ENCODE measurements at regions not wholly inside any gene's neighbourhood (a gene's known extent, or its start where the extent isn't known, plus 50 kb on each side); places are given as distances from the start of the nearest gene placed in this dataset.
"Not testable (repeated sequence)": the region's sequence is repeated elsewhere in the genome, so short reads cannot be mapped to it uniquely, and the experiment has no call there.

GRCh38 chr2:31664949-31665724, 84.4 kb upstream of the SRD5A2 start:
- H3K27ac Mint-ChIP-seq = no peak overlapping the region
- no peaks in the 10 kb centered on the region for H3K36me3 Mint-ChIP-seq
- peaks cover 0 to 5% of the 10 kb centered on the region in 2 donors for H3K9me3 Mint-ChIP-seq
- no peak overlapping the region for H3K4me3 Mint-ChIP-seq
- no peak for DNase-seq
- ATAC-seq (replicated peaks) = no peak
- peaks cover 0 to 7% of the 10 kb centered on the region in 2 donors for H3K27me3 Mint-ChIP-seq
- H3K4me1 Mint-ChIP-seq = no peaks in the 10 kb centered on the region

- ATAC-seq (replicated peaks) = no peak
- no peaks in the 10 kb centered on the region for H3K36me3 Mint-ChIP-seq
- H3K4me3 Mint-ChIP-seq = no peak overlapping the region
- DNase-seq = no peak
- H3K9me3 Mint-ChIP-seq = peaks cover 1 to 5% of the 10 kb centered on the region in 2 donors
- no peaks in the 10 kb centered on the region for H3K4me1 Mint-ChIP-seq
- H3K27me3 Mint-ChIP-seq = peaks cover 2 to 16% of the 10 kb centered on the region in 2 donors
- H3K27ac Mint-ChIP-seq = no peak overlapping the region
Observed at GRCh38 chr2:31660812-31661335, 80.1 kb upstream of the SRD5A2 start.

GRCh38 chr2:31660165-31660564, 79.4 kb upstream of the SRD5A2 start:
- Mint-ChIP-seq H3K4me1 (no peaks in the 10 kb centered on the region), H3K27ac (no peak overlapping the region), H3K9me3 (peaks cover 1 to 5% of the 10 kb centered on the region in 2 donors), H3K36me3 (no peaks in the 10 kb centered on the region), H3K27me3 (peaks cover 0 to 16% of the 10 kb centered on the region in 2 donors), H3K4me3 (no peak overlapping the region)
- ATAC-seq (replicated peaks) (no peak), DNase-seq (no peak)

GRCh38 chr2:31654241-31654640, 73.5 kb upstream of the SRD5A2 start:
- Mint-ChIP-seq H3K4me1 (no peaks in the 10 kb centered on the region), H3K27ac (no peak overlapping the region), H3K4me3 (no peak overlapping the region), H3K36me3 (no peaks in the 10 kb centered on the region), H3K27me3 (peaks cover 12 to 16% of the 10 kb centered on the region in 2 donors), H3K9me3 (peaks cover 1 to 5% of the 10 kb centered on the region in 2 donors)
- DNase-seq (no peak), ATAC-seq (replicated peaks) (no peak)

- H3K4me1 Mint-ChIP-seq = no peaks in the 10 kb centered on the region
- H3K36me3 Mint-ChIP-seq = no peaks in the 10 kb centered on the region
- DNase-seq (no peak), ATAC-seq (replicated peaks) (no peak)
- H3K27me3 Mint-ChIP-seq = peaks cover 5 to 12% of the 10 kb centered on the region in 2 donors
- H3K27ac Mint-ChIP-seq = no peak overlapping the region
- H3K4me3 Mint-ChIP-seq = no peak overlapping the region
- no peaks in the 10 kb centered on the region for H3K9me3 Mint-ChIP-seq
Observed at GRCh38 chr2:31651736-31652135, 71.0 kb upstream of the SRD5A2 start.

- H3K4me1 Mint-ChIP-seq = no peaks in the 10 kb centered on the region
- no peaks in the 10 kb centered on the region for H3K36me3 Mint-ChIP-seq
- no peak for DNase-seq
- no peaks in the 10 kb centered on the region for H3K9me3 Mint-ChIP-seq
- ATAC-seq (replicated peaks) = no peak
- H3K27me3 Mint-ChIP-seq = peaks cover 10 to 12% of the 10 kb centered on the region in 2 donors
- no peak overlapping the region for H3K27ac Mint-ChIP-seq
- H3K4me3 Mint-ChIP-seq = no peak overlapping the region
Observed at GRCh38 chr2:31651267-31651666, 70.5 kb upstream of the SRD5A2 start.

- Mint-ChIP-seq H3K36me3 (peaks cover 0 to 5% of the 10 kb centered on the region in 2 donors), H3K9me3 (peaks cover 2 to 7% of the 10 kb centered on the region in 2 donors), H3K27ac (no peak overlapping the region), H3K27me3 (peaks cover 12 to 25% of the 10 kb centered on the region in 2 donors), H3K4me3 (no peak overlapping the region), H3K4me1 (no peaks in the 10 kb centered on the region)
- DNase-seq (no peak), ATAC-seq (replicated peaks) (no peak)
Observed at GRCh38 chr2:31644551-31644950, 63.8 kb upstream of the SRD5A2 start.

- ATAC-seq (replicated peaks) (no peak), DNase-seq (no peak)
- no peaks in the 10 kb centered on the region for H3K4me1 Mint-ChIP-seq
- H3K4me3 Mint-ChIP-seq = no peak overlapping the region
- peaks cover 0 to 5% of the 10 kb centered on the region in 2 donors for H3K36me3 Mint-ChIP-seq
- peaks cover 3 to 7% of the 10 kb centered on the region in 2 donors for H3K9me3 Mint-ChIP-seq
- no peak overlapping the region for H3K27ac Mint-ChIP-seq
- peaks cover 12 to 25% of the 10 kb centered on the region in 2 donors for H3K27me3 Mint-ChIP-seq
Observed at GRCh38 chr2:31642707-31643106, 62.0 kb upstream of the SRD5A2 start.

GRCh38 chr2:31632201-31632600, 51.5 kb upstream of the SRD5A2 start:
- H3K27ac Mint-ChIP-seq; H3K36me3 Mint-ChIP-seq; H3K4me1 Mint-ChIP-seq; H3K4me3 Mint-ChIP-seq; ATAC-seq (replicated peaks); DNase-seq: not testable (repeated sequence)
- peaks cover 10 to 13% of the 10 kb centered on the region in 2 donors for H3K9me3 Mint-ChIP-seq
- H3K27me3 Mint-ChIP-seq = peaks cover 9 to 13% of the 10 kb centered on the region in 2 donors
